GM18505 (cell line): ENCODE measurements at regions not wholly inside any gene's neighbourhood (a gene's known extent, or its start where the extent isn't known, plus 50 kb on each side); places are given as distances from the start of the nearest gene placed in this dataset.

ENCODE experiments used
- ATAC-seq: cut with Tn5 transposase; IDR thresholded peaks from one replicate; pipeline ENCODE4 v1.9.1; 2021; ENCODE audit not compliant: unreplicated experiment
- POLR2A ChIP-seq: IDR thresholded peaks from 4 replicates; pipeline ENCODE4 v1.6.1; 2011; ENCODE audit warnings: borderline replicate concordance; ENCODE audit not compliant: insufficient read depth, insufficient read length; ENCODE audit errors: extremely low read depth

DNA sequence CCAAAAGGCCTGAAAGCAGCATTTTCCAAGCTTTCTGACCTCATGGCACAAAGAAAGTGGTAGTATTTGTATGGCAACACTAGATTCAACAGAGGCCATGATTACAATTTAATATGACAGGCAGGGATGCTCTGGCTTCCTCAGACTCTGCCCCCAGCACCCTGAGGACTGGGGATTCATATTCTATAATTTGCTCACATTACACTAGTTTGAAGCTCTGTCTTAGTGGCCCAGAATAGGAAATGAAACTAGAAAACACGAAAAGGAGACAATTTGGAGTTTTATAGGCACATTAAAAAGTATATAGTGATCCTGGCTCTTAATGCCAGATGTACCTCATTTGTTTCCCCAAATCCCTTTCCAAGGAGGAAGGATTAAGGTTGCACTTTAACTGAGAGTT, 173.0 kb upstream of the STK17B start:
- no peak for ATAC-seq
- no peak for TF ChIP-seq POLR2A

DNA sequence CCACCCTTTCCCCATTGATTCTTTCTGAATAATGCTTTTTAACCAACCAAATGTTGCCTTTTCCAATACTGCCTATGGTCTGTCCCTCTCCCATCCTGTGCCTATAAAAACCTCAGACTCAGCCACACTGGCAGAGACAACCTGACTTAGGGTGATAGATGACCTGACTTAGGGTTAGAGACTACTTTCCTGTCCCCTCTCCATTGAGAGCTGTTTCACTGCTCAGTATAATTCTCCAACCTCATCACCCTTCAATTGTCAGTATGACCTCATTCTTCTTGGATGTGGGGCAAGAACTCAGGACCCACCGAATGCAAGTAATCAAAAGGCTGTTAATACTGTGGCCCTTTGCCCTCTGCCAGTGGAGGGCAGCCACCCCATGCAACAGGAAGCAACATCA, 182.3 kb upstream of the STK17B start:
- no peak for TF ChIP-seq POLR2A
- ATAC-seq: no peak

DNA sequence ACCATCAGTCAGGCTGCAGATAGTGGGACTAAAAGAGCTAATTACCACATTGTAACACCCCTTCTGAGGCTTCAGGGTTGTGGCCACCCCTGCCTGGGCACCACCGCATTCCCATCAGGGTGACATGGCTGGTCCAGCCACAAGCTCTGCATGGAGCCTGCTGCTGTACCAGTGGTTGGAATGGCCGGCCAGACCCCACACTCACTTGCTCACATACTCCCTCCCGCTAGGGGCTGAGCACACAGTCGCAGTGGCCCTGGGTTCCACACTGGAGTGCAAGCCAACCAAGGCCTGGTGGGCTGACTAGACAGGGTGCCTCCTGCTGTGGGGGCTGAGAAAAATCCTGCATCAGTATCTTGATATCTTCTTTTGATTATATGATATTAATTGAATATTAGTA, 182.8 kb upstream of the STK17B start:
- TF ChIP-seq POLR2A: no peak
- ATAC-seq: no peak

DNA sequence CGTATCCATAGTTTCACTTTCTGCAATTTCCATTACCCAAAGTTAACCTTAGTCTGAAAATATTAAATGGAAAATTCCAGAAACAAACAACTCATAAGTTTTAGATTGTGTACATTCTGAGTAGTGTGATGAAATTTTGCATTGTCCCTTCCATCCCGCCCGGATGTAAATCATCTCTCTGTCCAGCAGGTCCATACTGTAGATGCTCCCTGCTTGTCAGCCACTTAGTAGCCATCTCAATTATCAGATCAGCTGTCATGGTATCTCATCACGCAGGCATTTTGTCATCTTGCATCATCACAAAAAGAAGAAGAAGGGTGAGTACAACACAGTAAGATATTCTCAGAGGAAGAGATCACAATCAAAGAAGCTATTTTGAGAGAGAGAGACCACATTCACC, 185.0 kb upstream of the STK17B start:
- no peak for TF ChIP-seq POLR2A
- ATAC-seq: no peak

DNA sequence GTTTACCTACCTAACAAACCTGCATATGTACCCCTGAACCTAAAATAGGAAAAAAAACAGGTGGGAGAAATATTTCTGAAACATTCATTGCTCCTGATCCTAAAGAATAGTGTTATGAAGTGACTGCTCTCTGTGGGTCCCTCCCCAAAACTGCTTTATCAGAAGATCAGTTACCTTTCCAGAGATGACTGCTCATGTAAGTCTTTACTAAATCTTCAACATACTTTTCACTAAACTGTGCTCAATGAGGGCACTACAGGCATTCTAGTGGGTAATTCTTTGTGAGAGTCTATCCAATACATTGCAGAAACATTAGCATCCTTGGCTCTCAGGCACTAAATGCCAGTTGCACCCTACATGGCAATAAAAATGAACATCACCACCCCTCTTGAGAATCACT, 189.3 kb upstream of the STK17B start:
- ATAC-seq: no peak
- no peak for TF ChIP-seq POLR2A

DNA sequence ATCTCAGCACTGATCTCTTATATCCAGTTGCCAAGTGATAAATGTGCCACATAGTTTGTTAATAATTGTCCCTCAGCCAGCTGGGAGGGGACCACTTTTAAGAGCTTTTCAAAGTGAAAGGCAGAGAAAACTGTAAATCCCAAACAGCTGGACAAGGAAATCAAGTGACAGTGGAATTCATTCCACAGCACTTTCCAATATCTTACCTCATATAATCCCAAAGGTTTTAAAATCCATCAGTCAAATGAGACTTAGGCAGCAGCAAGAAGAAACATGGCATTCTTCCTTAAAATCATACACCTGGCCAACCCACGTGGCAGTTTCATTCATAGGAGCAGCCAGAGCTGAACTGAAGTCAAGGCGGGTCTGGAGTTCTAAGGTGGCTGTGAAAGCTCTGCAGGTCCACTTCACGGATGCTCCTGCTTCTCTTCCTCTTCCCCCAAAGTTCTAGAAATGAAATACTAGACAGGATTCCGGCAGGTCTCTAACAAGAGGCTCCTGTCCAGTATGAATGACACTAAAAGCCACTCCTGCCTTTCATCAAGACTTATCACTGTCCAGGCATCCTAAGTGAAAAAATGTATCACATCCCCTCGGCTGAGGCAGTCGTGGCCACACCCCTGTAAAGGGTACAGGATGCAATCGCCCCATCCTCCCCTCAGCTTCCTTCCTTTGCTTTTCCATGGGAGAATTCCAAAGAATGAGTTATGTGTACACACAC, 190.4 kb upstream of the STK17B start:
- ATAC-seq: no peak
- TF ChIP-seq POLR2A: no peak

DNA sequence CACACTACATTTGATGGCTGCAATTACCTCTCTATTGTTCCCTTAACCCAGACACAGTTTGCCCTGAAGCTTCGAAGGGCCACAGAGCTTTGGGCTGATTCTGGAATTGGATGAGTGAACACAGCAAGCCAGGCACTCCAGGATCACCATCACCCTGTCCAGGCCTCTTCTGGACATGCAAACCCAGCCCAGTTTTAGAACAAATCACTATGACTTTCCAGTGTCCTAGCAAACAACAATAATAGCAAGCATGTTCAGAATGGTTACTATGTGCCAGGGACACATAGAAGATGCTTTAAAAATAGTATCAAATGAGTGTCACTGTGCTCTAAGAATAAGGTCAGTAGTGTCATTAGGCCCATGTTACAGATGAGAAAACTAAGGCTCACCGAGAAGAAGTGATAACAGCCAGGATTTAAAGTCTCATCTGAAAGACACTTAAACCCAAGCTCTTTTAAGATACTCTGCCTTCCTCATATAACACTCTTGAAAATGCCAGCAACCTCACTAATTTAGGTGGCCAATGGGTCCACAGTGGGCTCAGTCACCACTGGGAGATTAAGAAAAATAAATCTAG, 191.7 kb upstream of the STK17B start:
- ATAC-seq: no peak

DNA sequence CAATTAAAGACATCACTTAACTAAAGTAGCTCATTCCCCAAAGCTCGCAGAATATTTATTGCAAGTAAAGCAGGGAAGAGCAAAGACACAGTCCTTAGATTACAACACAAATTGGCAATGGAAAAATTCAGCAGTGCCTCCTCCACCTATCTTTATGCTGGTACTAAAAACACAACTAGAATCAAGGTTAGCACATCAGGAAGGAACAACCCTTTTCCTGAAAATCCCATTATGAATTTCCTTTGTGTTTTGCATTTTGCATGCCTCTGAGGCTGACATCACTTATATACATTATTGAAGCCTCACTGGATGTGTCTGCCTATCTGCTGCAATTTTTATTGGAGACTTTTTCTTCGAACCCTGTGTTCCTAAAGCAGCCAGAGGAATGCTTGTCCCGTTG, 193.8 kb upstream of the STK17B start:
- TF ChIP-seq POLR2A: no peak
- ATAC-seq: no peak

More for the DNA sequence above, 191.7 kb upstream of the STK17B start:
- no peak for TF ChIP-seq POLR2A

DNA sequence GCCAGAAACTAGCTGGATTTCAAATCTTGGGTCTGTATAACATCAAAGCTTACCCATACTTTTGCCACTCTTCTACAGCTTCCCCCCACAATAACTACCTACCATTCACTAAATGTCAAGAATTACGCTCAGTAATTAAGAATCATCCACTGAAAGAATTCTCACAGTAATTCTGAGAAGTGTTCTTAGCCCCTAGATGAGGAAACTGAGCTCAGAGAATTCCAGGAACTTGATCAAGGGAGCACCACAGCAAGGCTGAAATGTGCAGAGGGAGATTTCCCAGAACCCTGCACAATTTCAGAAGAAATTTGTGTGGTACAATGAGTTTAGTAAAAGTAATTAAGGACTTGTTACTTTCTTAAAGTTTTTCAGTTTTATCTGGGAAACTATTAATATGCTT, 194.5 kb upstream of the STK17B start:
- no peak for TF ChIP-seq POLR2A
- ATAC-seq: no peak

DNA sequence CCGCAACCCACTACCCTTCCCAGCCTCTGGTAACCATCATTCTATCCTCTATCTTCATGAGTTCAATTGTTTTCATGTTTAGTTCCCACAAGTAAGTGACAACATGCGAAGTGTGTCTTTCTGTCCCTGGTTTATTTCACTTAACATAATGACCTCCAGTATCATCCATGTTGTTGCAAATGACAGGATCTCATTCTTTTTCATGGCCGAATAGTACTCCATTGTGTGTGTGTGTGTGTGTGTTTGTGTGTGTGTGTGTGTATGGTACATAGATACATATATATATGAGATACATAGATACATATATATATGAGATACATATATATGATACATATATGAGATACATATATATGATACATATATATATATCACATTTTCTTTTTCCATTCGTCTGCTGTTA, 196.3 kb upstream of the STK17B start:
- no peak for TF ChIP-seq POLR2A
- no peak for ATAC-seq

DNA sequence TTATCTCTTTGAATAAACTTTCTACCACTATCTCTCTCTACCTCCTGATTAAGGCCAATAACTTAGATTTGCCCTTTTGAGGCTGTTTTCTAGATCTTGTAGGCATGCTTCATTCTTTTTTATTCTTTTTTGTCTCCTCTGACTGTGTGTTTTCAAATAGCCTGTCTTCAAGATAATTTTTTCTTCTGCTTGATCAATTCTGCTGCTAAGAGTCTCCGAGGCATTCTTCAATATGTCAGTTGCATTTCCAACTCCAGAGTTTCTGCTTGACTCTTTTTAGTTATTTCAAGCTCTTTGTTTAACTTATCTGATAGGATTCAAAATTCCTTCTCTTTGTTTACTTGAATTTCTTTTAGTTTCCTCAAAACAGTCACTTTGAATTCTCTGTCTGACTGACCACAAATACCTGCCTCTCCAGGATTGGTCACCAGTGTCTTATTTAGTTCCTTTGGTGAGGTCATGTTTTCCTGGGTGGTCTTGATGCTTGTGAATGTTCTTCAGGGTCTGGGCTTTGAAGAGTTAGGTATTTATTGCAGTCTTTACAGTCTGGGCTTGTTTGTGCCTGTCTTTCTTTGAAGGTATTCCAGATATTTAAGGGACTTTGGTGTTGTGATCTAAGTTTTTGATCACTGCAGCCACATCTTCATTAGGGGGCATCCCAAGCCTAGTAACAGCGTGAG, 197.3 kb upstream of the STK17B start:
- TF ChIP-seq POLR2A: no peak
- no peak for ATAC-seq

DNA sequence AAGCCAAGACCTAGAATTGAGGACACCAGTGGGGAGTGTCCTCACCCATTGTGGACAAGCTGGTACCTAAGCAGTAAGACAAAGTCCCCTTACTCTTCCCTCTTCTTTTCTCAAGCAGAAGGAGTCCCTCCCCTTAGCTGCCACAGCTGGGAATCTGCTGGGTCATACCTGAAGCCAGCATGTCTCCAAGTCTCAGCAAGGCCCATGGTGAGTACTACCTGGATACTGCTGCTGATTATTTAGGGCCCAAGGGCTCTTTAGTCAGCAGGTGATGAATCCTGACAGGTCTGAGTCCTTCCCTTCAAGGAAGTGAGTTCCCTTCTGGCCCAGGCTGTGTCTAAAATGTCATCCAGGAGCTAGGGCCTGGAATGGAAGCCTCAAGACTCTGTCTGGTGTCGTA, 198.6 kb upstream of the STK17B start:
- ATAC-seq: no peak
- TF ChIP-seq POLR2A: no peak

DNA sequence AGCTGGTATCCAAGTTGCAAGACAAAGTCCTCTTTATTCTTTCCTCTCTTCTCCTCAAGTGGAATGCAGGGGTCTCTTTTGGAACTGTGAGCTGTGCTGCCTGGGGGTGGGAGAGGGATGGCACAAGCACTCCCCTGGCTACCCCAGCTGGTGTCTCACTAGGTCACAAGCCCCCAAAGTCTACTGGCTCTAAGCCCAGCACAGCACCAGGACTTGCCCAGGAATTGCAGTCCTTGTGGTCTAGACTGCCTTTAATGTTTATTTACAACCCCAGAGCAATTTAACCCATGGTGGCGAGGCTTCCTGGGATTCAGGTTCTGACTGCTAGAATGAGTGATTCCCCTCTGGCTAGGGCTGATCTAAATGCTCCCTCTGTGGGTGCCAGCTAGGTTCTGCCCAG, 199.0 kb upstream of the STK17B start:
- TF ChIP-seq POLR2A: no peak
- ATAC-seq: no peak

DNA sequence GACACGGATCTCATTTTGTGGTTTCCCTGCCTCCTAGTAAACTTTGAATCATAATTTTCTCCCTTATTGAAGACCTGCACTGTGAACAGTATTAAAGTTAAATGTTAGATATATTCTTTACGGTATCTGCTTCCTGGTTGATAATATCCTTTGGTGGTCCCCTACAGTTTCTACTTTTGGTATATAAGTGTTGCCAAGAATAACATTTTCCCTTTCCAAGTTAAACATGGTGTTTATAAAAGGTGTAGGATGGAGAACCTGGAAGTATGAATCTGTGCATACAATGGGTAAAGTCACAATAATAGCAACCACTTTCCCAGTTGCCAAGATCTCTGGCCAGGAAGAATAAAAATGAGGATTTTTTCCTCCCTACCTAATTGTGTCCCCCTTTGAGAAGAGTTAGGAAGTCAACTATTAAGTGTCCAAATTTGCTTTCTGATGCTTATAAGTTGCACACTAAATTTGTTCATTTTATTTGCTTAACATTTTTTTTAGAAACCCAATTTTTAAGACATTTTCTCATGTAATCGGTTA, 201.0 kb upstream of the STK17B start:
- TF ChIP-seq POLR2A: no peak
- ATAC-seq: no peak

DNA sequence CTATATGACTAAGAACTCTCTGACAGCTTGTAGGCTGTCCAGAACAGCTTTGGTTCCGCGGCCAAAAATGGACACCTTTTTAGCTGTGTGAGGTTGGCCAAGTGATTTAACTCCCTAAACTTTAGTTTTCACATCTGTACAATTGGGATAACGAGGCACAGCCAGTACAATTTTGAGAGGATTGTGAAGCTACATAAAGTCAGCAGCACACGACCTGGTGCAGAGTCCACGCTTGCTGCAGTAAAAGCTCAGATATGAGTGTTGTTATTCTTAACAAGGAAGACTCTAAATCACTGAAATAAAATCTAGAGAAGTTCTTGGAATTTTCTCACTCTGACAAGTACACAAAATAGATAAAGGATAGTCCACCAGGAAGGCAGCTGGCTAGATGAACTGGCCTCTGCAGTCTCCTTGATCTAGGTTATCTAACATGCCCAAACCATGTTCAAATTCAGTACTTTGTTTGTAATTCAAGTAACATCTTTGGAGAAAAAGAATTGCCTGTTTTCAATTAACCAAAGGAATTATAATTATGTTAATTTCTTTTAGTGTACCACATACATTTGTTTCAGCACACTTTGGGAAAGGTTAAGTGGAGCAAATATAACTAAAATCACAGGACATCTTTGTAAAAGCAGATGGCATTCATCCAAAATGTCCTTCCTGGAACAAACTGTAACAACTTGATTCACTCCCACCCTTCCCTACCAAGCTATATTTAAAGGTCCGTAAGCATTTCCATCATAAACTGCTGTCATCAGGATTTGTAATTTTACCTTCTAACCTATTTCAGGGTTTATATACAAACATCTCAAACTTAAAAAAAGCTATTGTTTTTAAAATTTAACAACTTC, 201.7 kb upstream of the STK17B start:
- ATAC-seq: no peak
- no peak for TF ChIP-seq POLR2A
